Thyroid gland (tissue), 4 donors: ENCODE measurements at regions not wholly inside any gene's neighbourhood (a gene's known extent, or its start where the extent isn't known, plus 50 kb on each side); places are given as distances from the start of the nearest gene placed in this dataset.

Source experiments
- DNase-seq, 2 donors: peaks; one replicate each; pipeline ENCODE4 v3.0.0-alpha.2; 2019
- H3K27ac ChIP-seq, 3 donors: fragments of 200-600 bp; sonication (generic); 1 replicate in 2 of 3; 2 replicates in 1 of 3; pipeline ENCODE4 v1.5.1; 2016 to 2019; ENCODE audit warnings: mild to moderate bottlenecking in 1 of 3, moderate library complexity in 1 of 3
- H3K27me3 ChIP-seq: fragments of 200-600 bp; sonication (generic); one replicate; pipeline ENCODE4 v1.5.1; 2019
- H3K36me3 ChIP-seq, 2 donors: fragments of 200-600 bp; sonication (generic); one replicate each; pipeline ENCODE4 v1.5.1; 2016 to 2019
- H3K4me1 ChIP-seq, 2 donors: fragments of 200-600 bp; sonication (generic); one replicate each; pipeline ENCODE4 v1.5.1; 2017 to 2019
- H3K4me3 ChIP-seq, 3 donors: fragments of 200-600 bp; sonication (generic); replicated peaks in 1 of 3; 1 replicate in 2 of 3; 2 replicates in 1 of 3; pipeline ENCODE4 v1.5.1; 2016; ENCODE audit warnings: mild to moderate bottlenecking in 1 of 3
- H3K9me3 ChIP-seq: fragments of 200-600 bp; sonication (generic); one replicate; pipeline ENCODE4 v1.5.1; 2017
- POLR2A ChIP-seq, 2 donors: fragments of 450-650 bp; IDR thresholded peaks; one replicate each; pipeline ENCODE4 v1.6.1; 2017; ENCODE audit warnings: antibody characterized with exemption in 2 of 2, mild to moderate bottlenecking in 2 of 2, moderate library complexity in 1 of 2
- WGBS, 2 donors: methylation state at CpG; one replicate each; pipeline ENCODE4 v1.1.5; 2017; 5-methylcytosine and 5-hydroxymethylcytosine counted together
- intact Hi-C: fragments of 100-400 bp; cut with DNase I; formaldehyde crosslinking; loops from one replicate; pipeline ENCODE4 v1.15.1; 2023
- TF ChIP-seq, protein P1 (sequence below), 6 experiments: fragments of 200-600 bp in 3 of 6; fragments of 450-650 bp in 3 of 6; sonication (generic) in 3 of 6; IDR thresholded peaks; one replicate each; pipeline ENCODE4 v1.5.1; 2016 to 2019; ENCODE audit warnings: antibody characterized with exemption in 6 of 6, mild to moderate bottlenecking in 2 of 6, inconsistent platforms in 1 of 6, moderate library complexity in 1 of 6

DNA sequence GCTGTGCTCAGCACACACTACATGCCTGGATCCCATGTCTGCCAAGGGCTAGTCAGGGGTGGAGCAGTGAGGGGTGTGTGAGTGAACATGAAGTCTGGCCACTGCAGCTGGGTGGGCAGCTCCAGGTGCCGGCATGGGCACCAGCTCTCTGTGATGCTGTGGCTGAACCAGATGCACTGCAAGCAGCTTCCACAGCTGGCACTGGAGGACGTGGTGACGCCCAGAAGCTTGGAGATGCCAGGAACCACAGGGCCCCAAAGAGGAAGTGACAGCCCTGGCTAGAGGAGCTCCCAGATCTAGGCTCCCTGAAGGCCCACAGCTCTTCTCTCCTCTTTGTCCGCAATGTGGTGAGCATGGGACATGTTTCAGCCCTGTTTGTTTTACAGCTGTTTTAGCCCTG is 776.3 kb upstream of the POU3F3 start:
- Histone ChIP-seq H3K27ac (no peak overlapping the region), H3K4me1 (no peaks in the 10 kb centered on the region), H3K4me3 (no peak overlapping the region), H3K36me3 (no peaks in the 10 kb centered on the region), H3K27me3 (no peaks in the 10 kb centered on the region), H3K9me3 (no peaks in the 10 kb centered on the region)
- intact Hi-C loops, result no loop called here
- DNase-seq, result no peak
- TF ChIP-seq POLR2A (IDR thresholded peaks at IDR 0.05), result no peak
- TF ChIP-seq, protein P1, sequence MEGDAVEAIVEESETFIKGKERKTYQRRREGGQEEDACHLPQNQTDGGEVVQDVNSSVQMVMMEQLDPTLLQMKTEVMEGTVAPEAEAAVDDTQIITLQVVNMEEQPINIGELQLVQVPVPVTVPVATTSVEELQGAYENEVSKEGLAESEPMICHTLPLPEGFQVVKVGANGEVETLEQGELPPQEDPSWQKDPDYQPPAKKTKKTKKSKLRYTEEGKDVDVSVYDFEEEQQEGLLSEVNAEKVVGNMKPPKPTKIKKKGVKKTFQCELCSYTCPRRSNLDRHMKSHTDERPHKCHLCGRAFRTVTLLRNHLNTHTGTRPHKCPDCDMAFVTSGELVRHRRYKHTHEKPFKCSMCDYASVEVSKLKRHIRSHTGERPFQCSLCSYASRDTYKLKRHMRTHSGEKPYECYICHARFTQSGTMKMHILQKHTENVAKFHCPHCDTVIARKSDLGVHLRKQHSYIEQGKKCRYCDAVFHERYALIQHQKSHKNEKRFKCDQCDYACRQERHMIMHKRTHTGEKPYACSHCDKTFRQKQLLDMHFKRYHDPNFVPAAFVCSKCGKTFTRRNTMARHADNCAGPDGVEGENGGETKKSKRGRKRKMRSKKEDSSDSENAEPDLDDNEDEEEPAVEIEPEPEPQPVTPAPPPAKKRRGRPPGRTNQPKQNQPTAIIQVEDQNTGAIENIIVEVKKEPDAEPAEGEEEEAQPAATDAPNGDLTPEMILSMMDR (IDR thresholded peaks at IDR 0.05), result no peak
- WGBS, 2 donors, result 100% methylated on average over 3 of the region's 4 CpGs

DNA sequence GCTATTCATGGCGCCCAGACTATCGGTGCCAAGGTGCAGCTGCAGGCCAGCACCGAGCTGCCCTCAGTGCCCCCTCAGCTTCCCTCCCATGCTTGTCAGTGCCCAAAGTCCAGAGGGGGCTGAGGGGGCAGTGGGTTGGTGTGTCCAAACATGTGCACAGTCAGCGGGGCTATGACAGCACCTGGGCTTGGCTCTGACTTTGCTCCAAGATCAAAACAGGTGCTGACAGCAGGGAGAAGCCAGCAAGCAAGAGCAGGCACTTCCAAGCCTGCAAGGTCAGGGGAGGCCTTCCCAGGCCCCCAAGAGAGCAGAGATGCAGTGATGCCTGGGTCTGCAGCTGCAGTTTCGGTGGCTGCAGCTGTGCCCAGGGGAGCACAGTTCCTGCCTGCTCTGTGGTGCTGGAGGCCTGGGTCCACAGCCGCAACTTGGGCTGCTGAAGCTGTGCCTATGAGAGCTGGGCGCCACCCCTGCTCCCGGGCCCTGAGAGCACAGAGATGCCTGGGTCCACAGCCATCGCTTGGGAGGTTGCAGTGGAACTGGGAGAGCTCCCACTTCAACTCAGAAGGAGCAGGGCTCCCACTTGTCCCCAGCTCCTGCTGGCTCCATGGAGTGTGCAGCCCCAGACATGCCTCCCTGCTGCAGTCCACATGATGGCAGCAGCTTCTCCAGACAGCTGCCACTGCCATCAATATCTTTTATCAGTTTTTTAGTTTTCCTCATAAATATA is 775.3 kb upstream of the POU3F3 start:
- H3K27me3 ChIP-seq, result no peaks in the 10 kb centered on the region
- TF ChIP-seq, protein P1 (IDR thresholded peaks at IDR 0.05), result no peak
- TF ChIP-seq POLR2A (IDR thresholded peaks at IDR 0.05), result no peak
- no peak for DNase-seq
- no peaks in the 10 kb centered on the region for H3K9me3 ChIP-seq
- H3K4me1 ChIP-seq, result no peaks in the 10 kb centered on the region
- no peaks in the 10 kb centered on the region for H3K36me3 ChIP-seq
- H3K27ac ChIP-seq, result no peak overlapping the region
- H3K4me3 ChIP-seq, result no peak overlapping the region
- intact Hi-C loops, result no loop called here
- WGBS, 2 donors, result 80 to 89% methylated on average over 1 to 6 of the region's 9 CpGs

DNA sequence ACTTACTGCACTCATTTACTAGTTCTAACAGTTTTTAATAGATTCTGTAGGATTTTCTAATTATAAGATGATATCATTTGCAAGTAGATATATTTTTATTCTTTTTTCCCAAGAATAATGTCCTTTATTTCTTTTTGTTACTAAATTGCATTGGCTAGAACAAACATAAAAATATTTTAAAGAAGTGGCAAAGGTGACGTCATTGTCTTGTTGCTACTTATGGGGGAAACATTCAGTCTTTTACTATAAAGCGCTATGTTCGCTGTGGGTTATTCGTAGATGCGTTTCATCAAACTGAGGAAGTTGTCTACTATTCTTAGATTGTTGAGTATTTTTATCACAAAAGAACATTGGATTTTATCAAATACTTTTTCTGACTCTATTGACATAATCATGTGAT is 765.2 kb upstream of the POU3F3 start:
- no peak overlapping the region for H3K4me3 ChIP-seq
- intact Hi-C loops, result no loop called here
- TF ChIP-seq POLR2A (IDR thresholded peaks at IDR 0.05), result no peak
- TF ChIP-seq, protein P1 (IDR thresholded peaks at IDR 0.05), result no peak
- H3K4me1 ChIP-seq, result no peaks in the 10 kb centered on the region
- H3K9me3 ChIP-seq, result no peaks in the 10 kb centered on the region
- no peaks in the 10 kb centered on the region for H3K27me3 ChIP-seq
- DNase-seq, result no peak
- no peaks in the 10 kb centered on the region for H3K36me3 ChIP-seq
- WGBS, 2 donors, result 95 to 96% methylated on average over 5 of the region's 5 CpGs
- no peak overlapping the region for H3K27ac ChIP-seq

DNA sequence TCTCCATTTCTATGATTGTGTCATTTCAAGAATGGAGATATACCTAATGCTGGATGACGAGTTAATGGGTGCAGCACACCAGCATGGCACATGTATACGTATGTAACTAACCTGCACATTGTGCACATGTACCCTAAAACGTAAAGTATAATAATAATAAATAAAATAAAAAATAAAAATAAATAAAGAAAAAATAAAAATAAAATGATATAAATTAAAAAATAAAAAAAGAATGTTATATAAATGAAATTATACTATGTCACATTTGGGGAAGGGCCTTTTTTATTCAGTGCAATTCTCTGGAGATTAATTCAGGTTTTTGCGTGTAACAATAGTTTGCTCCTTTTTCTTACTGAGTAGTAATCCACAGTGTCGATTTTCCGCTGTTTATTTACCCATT is 763.5 kb upstream of the POU3F3 start:
- Histone ChIP-seq H3K27me3 (no peaks in the 10 kb centered on the region), H3K36me3 (no peaks in the 10 kb centered on the region), H3K4me3 (no peak overlapping the region), H3K9me3 (no peaks in the 10 kb centered on the region), H3K4me1 (no peaks in the 10 kb centered on the region), H3K27ac (no peak overlapping the region)
- whole genome bisulfite sequencing, 2 donors, result 96 to 97% methylated on average over 6 of the region's 6 CpGs
- no peak for DNase-seq
- TF ChIP-seq, protein P1 (IDR thresholded peaks at IDR 0.05), result no peak
- TF ChIP-seq POLR2A (IDR thresholded peaks at IDR 0.05), result no peak
- intact Hi-C loops, result no loop called here

DNA sequence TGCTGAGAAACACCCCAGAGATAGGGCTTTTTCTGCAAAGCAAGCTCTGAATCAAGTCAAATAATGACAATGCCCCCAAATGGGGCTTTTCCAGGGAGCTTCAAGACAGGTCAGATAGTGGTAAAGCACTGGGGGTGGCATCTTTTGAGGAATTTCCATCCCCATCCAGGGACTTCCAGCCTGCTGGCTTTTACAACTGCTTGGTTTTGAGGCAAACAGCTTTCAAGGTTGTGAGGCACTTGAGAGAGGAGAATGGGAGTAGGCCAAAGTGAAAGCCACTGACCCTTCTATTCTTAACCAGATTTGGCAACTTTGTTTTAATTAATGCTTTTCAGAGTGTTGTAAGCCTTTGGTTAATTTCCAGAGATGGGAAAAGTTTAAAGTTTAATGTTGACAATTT is 762.0 kb upstream of the POU3F3 start:
- Histone ChIP-seq H3K4me1 (no peaks in the 10 kb centered on the region), H3K36me3 (no peaks in the 10 kb centered on the region), H3K4me3 (no peak overlapping the region), H3K27me3 (no peaks in the 10 kb centered on the region), H3K9me3 (no peaks in the 10 kb centered on the region), H3K27ac (no peak overlapping the region)
- TF ChIP-seq POLR2A (IDR thresholded peaks at IDR 0.05), result no peak
- TF ChIP-seq, protein P1 (IDR thresholded peaks at IDR 0.05), result no peak
- no peak for DNase-seq
- intact Hi-C loops, result no loop called here
